Kidney (tissue), 13 donors: ENCODE measurements at regions not wholly inside any gene's neighbourhood (a gene's known extent, or its start where the extent isn't known, plus 50 kb on each side); places are given as distances from the start of the nearest gene placed in this dataset.

Experiments used
- DNase-seq, 5 donors: peaks; one replicate each; pipeline ENCODE4 v3.0.0-alpha.2; 2013 to 2020
- FAIRE-seq: peaks from 2 replicates; lab custom pipeline; 2012; peaks lifted over from hg19 to GRCh38; lab: Jason Lieb, UNC
- H3K27ac ChIP-seq, 2 donors: one replicate each; pipeline ENCODE4 v1.7.0; 2013; ENCODE audit warnings: low read depth in 2 of 2, low read length in 2 of 2, inconsistent platforms in 1 of 2
- H3K27me3 ChIP-seq: one replicate; pipeline ENCODE4 v1.7.1; 2013; ENCODE audit warnings: low read length, inconsistent platforms; ENCODE audit not compliant: control insufficient read depth, insufficient read depth
- H3K36me3 ChIP-seq, 3 donors: one replicate each; pipeline versions ENCODE4 v1.7.0 to v1.7.1; 2013; ENCODE audit warnings: low read length in 3 of 3, control low read depth in 1 of 3, inconsistent platforms in 1 of 3; ENCODE audit not compliant: insufficient read depth in 3 of 3, control insufficient read depth in 2 of 3
- H3K4me1 ChIP-seq, 3 donors: one replicate each; pipeline versions ENCODE4 v1.7.0 to v1.7.1; 2013; ENCODE audit warnings: low read length in 3 of 3, inconsistent platforms in 1 of 3, low read depth in 1 of 3; ENCODE audit not compliant: control insufficient read depth in 2 of 3, insufficient read depth in 2 of 3
- H3K4me3 ChIP-seq, 3 donors: one replicate each; pipeline versions ENCODE4 v1.7.0 to v1.8.1; 2013; ENCODE audit warnings: low read length in 3 of 3, control low read depth in 1 of 3, inconsistent platforms in 1 of 3
- H3K9ac ChIP-seq, 3 donors: one replicate each; pipeline versions ENCODE4 v1.7.0 to v1.7.1; 2013; ENCODE audit warnings: low read length in 3 of 3, control low read depth in 1 of 3, inconsistent platforms in 1 of 3
- H3K9me3 ChIP-seq, 3 donors: one replicate each; pipeline versions ENCODE4 v1.7.0 to v1.7.1; 2013; ENCODE audit warnings: low read length in 3 of 3, control low read depth in 1 of 3, inconsistent platforms in 1 of 3; ENCODE audit not compliant: control insufficient read depth in 2 of 3, insufficient read depth in 1 of 3
- intact Hi-C: fragments of 100-400 bp; cut with DNase I; formaldehyde crosslinking; loops from one replicate; pipeline ENCODE4 v1.11.1; 2022
- TF ChIP-seq, protein P1 (sequence below): IDR thresholded peaks from 3 replicates; pipeline ENCODE4 v1.5.1; 2012; ENCODE audit warnings: mild to moderate bottlenecking, moderate library complexity, borderline replicate concordance; ENCODE audit not compliant: insufficient read depth; ENCODE audit errors: extremely low read depth
- donor health status: control.
- donor health status: control.
- donor health status: control.
- donor health status: control.
- donor health status: control.
- donor health status: DM: yes; HTN: yes; CAD: no.
- donor health status: Normal renal cell carcinoma (clear cell type).

DNA sequence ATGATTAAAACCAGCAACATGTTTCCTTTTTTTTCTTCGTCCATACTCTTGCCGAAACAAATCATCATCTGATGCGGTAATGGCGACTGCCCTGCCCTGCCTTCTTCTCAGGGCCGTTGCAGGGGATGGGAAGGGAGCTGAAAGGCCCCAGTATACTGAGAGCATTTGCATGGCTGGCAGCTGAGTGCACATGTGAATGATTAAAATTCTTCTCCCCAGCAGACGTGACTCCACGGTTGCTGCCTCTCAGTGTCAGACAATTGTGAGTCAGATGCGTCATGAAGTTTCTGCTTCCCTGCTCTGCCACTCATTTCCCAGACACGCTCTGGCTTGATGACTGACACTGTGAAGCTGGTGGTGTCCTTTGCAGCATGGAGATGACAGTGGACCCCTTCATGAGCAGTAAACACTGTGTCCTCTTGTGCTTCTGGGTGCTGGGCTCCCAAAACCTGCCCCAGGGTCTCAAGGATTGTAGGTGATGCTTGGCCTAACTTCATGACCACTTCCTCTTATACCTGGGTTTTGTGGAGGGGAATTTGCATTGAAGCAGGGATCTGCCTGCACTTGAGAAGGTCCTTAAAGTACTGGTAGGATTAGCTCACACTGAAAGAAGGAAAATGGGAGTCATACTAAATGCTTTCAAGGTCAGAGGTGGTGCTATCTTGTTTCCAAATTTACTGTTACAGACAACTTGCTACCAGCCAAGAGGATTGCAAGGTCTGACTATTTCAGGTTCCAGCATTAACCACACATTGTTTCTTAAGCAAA, 222.5 kb upstream of the COPS8 start:
- Histone ChIP-seq H3K4me3 (no peak overlapping the region), H3K9ac (no peak overlapping the region), H3K36me3 (no peaks in the 10 kb centered on the region), H3K27me3 (no peaks in the 10 kb centered on the region), H3K27ac (no peak overlapping the region), H3K4me1 (no peaks in the 10 kb centered on the region), H3K9me3 (peaks cover 0 to 3% (median 0%) of the 10 kb centered on the region in 3 donors)
- DNase-seq: peak in 4 of 5 donors; percentile 39 to 73 (median 54)
- TF ChIP-seq, protein P1, sequence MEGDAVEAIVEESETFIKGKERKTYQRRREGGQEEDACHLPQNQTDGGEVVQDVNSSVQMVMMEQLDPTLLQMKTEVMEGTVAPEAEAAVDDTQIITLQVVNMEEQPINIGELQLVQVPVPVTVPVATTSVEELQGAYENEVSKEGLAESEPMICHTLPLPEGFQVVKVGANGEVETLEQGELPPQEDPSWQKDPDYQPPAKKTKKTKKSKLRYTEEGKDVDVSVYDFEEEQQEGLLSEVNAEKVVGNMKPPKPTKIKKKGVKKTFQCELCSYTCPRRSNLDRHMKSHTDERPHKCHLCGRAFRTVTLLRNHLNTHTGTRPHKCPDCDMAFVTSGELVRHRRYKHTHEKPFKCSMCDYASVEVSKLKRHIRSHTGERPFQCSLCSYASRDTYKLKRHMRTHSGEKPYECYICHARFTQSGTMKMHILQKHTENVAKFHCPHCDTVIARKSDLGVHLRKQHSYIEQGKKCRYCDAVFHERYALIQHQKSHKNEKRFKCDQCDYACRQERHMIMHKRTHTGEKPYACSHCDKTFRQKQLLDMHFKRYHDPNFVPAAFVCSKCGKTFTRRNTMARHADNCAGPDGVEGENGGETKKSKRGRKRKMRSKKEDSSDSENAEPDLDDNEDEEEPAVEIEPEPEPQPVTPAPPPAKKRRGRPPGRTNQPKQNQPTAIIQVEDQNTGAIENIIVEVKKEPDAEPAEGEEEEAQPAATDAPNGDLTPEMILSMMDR: no peak
- intact Hi-C loops: no loop called here
- no peak for FAIRE-seq

DNA sequence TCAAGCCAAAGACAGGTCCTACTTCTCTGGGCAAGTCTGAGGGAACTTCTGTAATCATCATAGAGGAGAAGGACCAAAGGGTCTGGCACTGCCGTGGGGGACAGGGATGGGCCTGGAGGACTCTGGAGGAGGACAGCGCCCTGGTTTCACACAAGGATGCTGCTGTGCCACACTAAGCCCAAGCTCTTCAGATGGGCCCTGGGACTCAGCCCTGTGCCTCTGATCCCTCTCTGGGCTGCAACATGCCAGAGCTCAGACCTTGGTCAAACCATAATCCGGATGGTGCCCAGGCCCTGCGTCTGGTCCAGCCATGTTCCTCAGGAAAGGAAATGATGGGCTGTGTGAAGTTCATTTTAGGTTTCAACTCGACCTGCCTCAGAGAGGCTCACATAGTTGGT, 222.0 kb upstream of the COPS8 start:
- FAIRE-seq (no peak), DNase-seq (peak in 2 of 5 donors; percentile 4 to 28)
- Histone ChIP-seq H3K9me3 (peaks cover 0 to 3% (median 0%) of the 10 kb centered on the region in 3 donors), H3K27me3 (no peaks in the 10 kb centered on the region), H3K36me3 (no peaks in the 10 kb centered on the region), H3K9ac (no peak overlapping the region), H3K4me3 (no peak overlapping the region), H3K27ac (no peak overlapping the region), H3K4me1 (no peaks in the 10 kb centered on the region)
- intact Hi-C loops: no loop called here
- TF ChIP-seq, protein P1: no peak

DNA sequence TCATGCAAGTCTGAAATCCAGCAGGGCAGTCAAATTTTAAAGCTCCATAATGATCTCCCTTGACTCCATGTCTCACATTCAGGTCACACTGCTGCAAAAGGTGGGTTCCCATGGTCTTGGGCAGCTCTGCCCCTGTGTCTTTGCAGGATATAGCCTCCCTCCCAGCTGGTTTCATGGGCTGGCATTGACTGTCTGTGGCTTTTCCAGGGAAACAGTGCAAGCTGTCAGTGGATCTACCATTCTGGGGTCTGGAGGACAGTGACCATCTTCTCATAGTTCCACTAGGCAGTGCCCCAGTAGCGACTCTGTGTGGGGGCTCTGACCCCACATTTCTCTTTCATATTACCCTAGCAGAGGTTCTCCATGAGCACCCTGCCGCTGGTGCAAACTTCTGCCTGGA, 220.6 kb upstream of the COPS8 start:
- intact Hi-C loops: no loop called here
- no peak overlapping the region for H3K4me3 ChIP-seq
- FAIRE-seq (no peak), DNase-seq (peak in 1 of 5 donors; percentile 4)
- no peak overlapping the region for H3K9ac ChIP-seq
- H3K9me3 ChIP-seq: peaks cover 0 to 3% (median 0%) of the 10 kb centered on the region in 3 donors
- no peaks in the 10 kb centered on the region for H3K36me3 ChIP-seq
- H3K27me3 ChIP-seq: no peaks in the 10 kb centered on the region
- no peaks in the 10 kb centered on the region for H3K4me1 ChIP-seq
- H3K27ac ChIP-seq: no peak overlapping the region
- TF ChIP-seq, protein P1: no peak
